Skeletal muscle tissue (tissue), 3 donors: ENCODE measurements at regions not wholly inside any gene's neighbourhood (a gene's known extent, or its start where the extent isn't known, plus 50 kb on each side); places are given as distances from the start of the nearest gene placed in this dataset.

Source experiments
- H3K27ac ChIP-seq: one replicate; pipeline ENCODE4 v1.7.0; 2013; ENCODE audit warnings: mild to moderate bottlenecking, low read depth, low read length, inconsistent platforms
- H3K27me3 ChIP-seq, 3 donors: one replicate each; pipeline ENCODE4 v1.7.0; 2013; ENCODE audit warnings: low read length in 3 of 3; ENCODE audit not compliant: control insufficient read depth in 3 of 3, insufficient read depth in 3 of 3
- H3K36me3 ChIP-seq, 3 donors: one replicate each; pipeline ENCODE4 v1.7.0; 2013; ENCODE audit warnings: low read length in 3 of 3; ENCODE audit not compliant: control insufficient read depth in 3 of 3, insufficient read depth in 3 of 3
- H3K4me1 ChIP-seq, 3 donors: one replicate each; pipeline ENCODE4 v1.7.0; 2013; ENCODE audit warnings: low read length in 3 of 3, mild to moderate bottlenecking in 3 of 3; ENCODE audit not compliant: control insufficient read depth in 3 of 3, insufficient read depth in 3 of 3
- H3K4me3 ChIP-seq, 3 donors: one replicate each; pipeline ENCODE4 v1.7.0; 2013; ENCODE audit warnings: low read length in 3 of 3
- H3K9ac ChIP-seq, 3 donors: one replicate each; pipeline ENCODE4 v1.7.0; 2013; ENCODE audit warnings: low read length in 3 of 3, mild to moderate bottlenecking in 3 of 3, moderate library complexity in 2 of 3, low read depth in 1 of 3
- H3K9me3 ChIP-seq, 3 donors: one replicate each; pipeline ENCODE4 v1.7.0; 2013; ENCODE audit warnings: low read length in 3 of 3; ENCODE audit not compliant: control insufficient read depth in 3 of 3
- donor health status: Osteomylitis.

DNA sequence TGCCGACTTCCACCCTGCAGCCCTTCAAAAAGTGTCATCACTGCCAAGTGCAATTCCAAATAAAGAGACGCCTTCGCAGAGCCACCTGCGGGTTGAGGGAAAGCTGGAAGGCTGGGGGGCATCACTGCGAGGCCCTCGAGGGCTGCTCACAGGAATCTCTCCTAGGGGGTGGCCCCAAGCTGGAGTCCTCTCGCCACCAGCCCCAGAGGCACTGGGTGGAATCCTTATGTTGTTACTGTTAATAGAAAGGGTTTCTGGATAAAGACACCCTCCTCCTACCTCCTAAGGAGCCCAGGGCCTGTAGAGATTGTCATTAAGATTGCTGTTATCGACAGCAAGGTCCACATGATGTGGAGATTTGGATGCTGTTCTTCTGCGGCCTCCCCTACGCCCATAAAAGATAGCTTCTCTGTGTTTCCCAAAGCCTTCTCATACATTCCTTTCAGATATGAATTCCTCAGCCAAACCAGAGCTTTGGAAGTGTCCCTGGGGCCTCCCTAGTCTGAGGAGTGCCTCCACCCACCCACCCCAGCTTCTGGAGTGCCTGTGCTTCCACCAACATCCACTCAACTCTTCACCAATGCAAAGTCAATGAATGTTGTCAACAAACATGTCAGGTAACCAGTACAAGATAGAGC is 512.7 kb downstream of the SHQ1 start:
- Histone ChIP-seq H3K27me3 (peaks cover 0 to 3% (median 0%) of the 10 kb centered on the region in 3 donors), H3K4me1 (peaks cover 13 to 17% (median 17%) of the 10 kb centered on the region in 3 donors), H3K27ac (no peak overlapping the region), H3K4me3 (no peak overlapping the region), H3K9ac (no peak overlapping the region), H3K36me3 (no peaks in the 10 kb centered on the region), H3K9me3 (peaks cover 0 to 2% (median 0%) of the 10 kb centered on the region in 3 donors)

DNA sequence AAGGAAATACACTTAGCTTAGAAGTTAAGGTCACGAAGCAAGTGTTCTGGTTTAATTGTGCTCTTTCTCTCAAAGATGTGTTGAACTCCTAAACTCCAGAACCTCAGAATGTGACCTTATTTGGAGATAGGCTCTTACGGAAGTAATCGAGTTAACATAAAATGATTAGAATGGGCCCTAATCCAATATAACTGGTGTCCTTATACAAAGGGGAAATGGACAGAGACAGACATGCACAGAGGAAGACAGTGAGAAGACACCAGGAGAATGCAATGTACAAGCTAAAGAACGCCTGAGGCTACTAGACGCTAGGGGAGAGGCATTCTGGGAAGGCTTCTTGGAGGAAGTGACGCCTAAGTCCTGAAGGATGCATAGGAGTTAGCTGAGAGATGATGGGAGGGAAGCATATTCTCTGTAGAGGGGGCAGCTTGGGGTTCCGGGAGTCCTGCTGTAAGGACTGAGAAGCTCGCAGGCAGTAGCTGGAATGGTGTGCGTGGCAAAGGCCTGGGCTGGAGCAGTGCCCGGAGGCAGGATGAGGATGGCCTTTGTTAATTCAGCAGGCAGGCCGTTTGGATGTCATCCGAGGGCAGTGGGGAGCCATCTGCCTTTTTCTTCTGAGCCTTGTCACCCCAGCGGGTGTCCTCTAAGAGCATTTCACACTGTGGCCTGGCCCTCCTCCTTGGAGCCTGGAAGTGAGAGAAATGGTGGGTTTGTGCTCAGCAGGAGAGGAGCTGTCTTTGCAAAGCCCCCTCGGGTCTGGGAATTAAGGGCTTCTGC is 513.4 kb downstream of the SHQ1 start:
- no peaks in the 10 kb centered on the region for H3K36me3 ChIP-seq
- no peak overlapping the region for H3K27ac ChIP-seq
- no peak overlapping the region for H3K4me3 ChIP-seq
- peaks cover 0 to 3% (median 0%) of the 10 kb centered on the region in 3 donors for H3K27me3 ChIP-seq
- H3K9ac ChIP-seq = no peak overlapping the region
- H3K4me1 ChIP-seq = peaks cover 13 to 17% (median 17%) of the 10 kb centered on the region in 3 donors
- peaks cover 0 to 2% (median 0%) of the 10 kb centered on the region in 3 donors for H3K9me3 ChIP-seq

DNA sequence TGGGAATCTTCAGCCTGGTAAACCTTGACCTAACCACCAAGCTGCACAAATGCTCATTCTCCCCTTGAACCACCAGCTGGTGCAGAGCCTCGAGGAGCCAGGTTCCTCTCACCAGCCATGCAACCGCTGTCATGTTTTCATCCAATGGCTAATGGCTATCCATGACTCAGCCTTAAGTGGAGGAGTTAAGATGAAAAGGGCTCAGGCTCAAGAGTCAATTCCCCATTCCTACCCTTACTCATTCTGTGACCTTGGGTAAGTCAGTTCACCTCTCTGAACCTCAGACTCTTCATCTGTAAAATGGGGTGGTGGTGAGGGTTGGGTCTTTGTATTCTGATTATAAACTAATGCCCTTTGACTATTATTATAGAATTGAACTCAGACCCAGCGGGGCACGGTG is 515.6 kb downstream of the SHQ1 start:
- H3K27ac ChIP-seq = no peak overlapping the region
- H3K9me3 ChIP-seq = no peaks in the 10 kb centered on the region
- H3K36me3 ChIP-seq = no peaks in the 10 kb centered on the region
- H3K27me3 ChIP-seq = peaks cover 0 to 12% (median 0%) of the 10 kb centered on the region in 3 donors
- peaks cover 5 to 16% (median 10%) of the 10 kb centered on the region in 3 donors for H3K4me1 ChIP-seq
- no peak overlapping the region for H3K9ac ChIP-seq
- no peak overlapping the region for H3K4me3 ChIP-seq

DNA sequence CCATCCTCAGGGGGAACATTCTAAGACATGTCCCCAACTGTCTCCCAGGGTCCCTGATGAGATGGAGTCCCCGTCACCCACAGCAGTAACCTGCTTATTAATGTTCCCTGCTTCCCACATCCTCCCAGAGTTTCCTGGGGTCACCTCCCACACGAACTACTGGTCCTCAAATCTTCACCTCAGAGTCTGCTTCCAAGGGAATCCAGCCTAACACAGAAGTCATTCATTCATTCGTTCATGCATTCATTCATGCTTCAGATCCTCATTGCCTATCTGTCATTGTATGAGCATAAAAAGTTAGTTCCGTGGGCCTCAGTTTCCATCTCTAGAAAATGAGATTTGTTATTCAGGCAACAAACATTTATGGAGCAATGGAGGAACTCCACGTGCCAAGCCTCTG is 516.2 kb downstream of the SHQ1 start:
- Histone ChIP-seq H3K36me3 (no peaks in the 10 kb centered on the region), H3K9me3 (no peaks in the 10 kb centered on the region), H3K27ac (no peak overlapping the region), H3K4me3 (no peak overlapping the region), H3K27me3 (peaks cover 0 to 12% (median 0%) of the 10 kb centered on the region in 3 donors), H3K4me1 (peaks cover 2 to 13% (median 7%) of the 10 kb centered on the region in 3 donors), H3K9ac (no peak overlapping the region)

DNA sequence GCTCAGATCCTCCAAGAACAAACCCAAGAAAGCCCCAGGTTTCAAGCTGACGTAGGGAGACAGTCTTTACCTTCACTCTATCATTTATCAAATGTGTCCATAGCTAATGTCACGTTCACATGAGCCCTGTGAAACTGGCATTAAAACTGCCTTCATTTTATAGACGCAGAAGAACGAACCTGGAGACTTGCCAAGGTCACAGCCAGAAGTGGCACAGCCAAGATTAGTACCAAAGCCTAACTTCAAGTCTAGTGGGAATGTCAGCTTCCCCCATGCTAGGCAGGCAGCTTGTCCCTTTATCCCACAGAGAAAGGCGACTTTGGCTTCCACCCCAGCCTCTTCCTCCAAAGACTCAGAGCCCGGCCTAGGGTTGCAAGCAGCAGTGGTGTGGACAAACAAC is 517.2 kb downstream of the SHQ1 start:
- Histone ChIP-seq H3K9me3 (no peaks in the 10 kb centered on the region), H3K9ac (no peak overlapping the region), H3K27me3 (peaks cover 0 to 12% (median 0%) of the 10 kb centered on the region in 3 donors), H3K27ac (no peak overlapping the region), H3K36me3 (no peaks in the 10 kb centered on the region), H3K4me1 (peaks cover 0 to 5% (median 0%) of the 10 kb centered on the region in 3 donors), H3K4me3 (no peak overlapping the region)

DNA sequence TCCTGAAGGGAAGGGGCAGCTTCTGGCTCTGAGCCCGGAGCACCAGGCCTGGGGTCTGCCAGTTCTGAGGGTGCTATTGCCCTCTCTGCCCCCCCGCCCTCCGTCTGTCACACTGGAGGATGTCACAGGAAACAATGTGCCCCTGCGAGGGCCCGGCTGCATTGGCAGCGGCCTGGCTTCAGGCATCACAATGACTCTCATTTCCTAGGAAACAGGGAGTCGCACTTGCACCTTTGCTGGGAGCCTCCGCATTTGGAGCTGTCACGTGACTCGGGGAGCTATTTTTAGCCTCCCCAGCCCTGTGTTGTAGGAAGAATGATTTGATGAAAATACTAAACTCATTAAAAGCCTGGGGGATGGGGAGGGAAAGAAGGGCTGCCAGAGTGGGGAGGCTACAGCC is 518.9 kb downstream of the SHQ1 start:
- H3K27me3 ChIP-seq = peaks cover 0 to 14% (median 0%) of the 10 kb centered on the region in 3 donors
- H3K4me3 ChIP-seq = no peak overlapping the region
- H3K27ac ChIP-seq = no peak overlapping the region
- no peak overlapping the region for H3K9ac ChIP-seq
- no peaks in the 10 kb centered on the region for H3K9me3 ChIP-seq
- H3K4me1 ChIP-seq = peaks cover 0 to 5% (median 0%) of the 10 kb centered on the region in 3 donors
- no peaks in the 10 kb centered on the region for H3K36me3 ChIP-seq

DNA sequence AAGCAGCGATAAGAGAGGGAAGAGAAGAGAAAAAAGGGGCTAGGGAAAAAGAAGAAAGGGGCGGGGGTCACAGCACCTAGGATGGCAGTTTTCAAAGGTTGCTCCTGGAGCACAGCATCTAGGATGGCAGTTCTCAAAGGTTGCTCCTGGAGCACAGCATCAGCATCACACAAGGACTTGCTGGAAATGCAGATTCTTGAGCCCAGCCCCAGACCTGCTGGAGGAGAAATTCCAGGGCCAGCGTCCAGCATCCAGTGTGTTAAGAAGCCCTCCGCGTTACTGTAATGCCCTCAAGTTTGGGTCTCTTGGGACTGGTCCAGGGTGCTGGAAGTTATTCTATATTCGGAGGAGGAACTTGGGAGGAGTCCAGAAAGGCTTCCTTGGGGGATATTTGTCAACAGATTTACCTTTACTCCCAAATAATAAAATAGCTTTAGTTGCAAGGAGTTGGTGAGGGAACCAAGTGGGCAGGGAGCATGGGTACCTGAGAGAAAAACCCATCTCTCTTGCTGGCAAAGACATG is 519.4 kb downstream of the SHQ1 start:
- peaks cover 0 to 14% (median 0%) of the 10 kb centered on the region in 3 donors for H3K27me3 ChIP-seq
- H3K36me3 ChIP-seq = no peaks in the 10 kb centered on the region
- no peak overlapping the region for H3K4me3 ChIP-seq
- no peak overlapping the region for H3K9ac ChIP-seq
- no peaks in the 10 kb centered on the region for H3K9me3 ChIP-seq
- H3K27ac ChIP-seq = no peak overlapping the region
- H3K4me1 ChIP-seq = peaks cover 0 to 5% (median 0%) of the 10 kb centered on the region in 3 donors

DNA sequence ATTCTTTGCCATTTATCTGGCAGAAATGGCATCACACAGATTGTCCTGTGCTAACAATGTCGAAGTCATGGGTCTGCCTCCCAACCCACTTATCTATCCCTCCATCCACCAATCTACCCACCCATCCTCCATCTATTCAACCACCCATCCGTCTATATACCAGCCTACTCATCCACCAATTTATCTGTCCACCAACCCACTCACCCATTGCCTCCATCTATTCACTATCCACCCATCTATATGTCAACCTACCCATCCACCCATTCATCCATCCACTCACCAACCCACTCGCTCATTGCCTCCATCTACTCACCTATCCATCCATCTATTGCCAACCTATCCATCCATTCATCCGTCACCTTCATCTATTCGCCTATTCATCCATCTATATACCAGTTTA is 521.2 kb downstream of the SHQ1 start:
- no peak overlapping the region for H3K4me3 ChIP-seq
- H3K4me1 ChIP-seq = peaks cover 0 to 5% (median 0%) of the 10 kb centered on the region in 3 donors
- no peak overlapping the region for H3K27ac ChIP-seq
- no peaks in the 10 kb centered on the region for H3K9me3 ChIP-seq
- no peak overlapping the region for H3K9ac ChIP-seq
- no peaks in the 10 kb centered on the region for H3K36me3 ChIP-seq
- H3K27me3 ChIP-seq = peaks cover 0 to 14% (median 0%) of the 10 kb centered on the region in 3 donors

DNA sequence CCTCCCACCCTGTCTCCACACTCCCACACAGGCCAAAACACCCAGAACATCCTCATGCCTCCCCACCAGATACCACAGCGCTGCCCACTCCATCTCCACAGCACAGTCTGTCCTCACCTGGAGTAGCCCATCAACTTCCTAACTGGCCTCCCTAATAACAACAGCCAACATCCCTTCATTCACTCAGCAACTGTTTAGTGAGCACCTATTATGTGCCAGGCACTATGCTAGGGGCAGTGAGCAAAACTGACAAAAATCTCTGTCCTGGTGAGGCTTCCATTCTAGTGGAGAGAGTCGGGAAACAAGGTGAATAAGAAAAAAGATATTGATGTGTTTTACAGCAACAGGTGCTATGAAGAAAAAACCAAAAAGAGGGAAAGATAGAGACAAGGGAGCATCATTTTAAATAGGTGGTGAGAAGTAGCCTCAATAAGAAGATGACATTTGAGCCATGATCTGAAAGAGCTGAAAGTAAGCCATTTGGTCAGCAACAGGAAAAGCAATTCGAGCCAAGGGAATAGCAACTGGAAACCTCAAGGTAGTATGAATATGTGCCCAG is 523.9 kb downstream of the SHQ1 start:
- H3K9ac ChIP-seq = no peak overlapping the region
- H3K9me3 ChIP-seq = no peaks in the 10 kb centered on the region
- no peak overlapping the region for H3K4me3 ChIP-seq
- H3K27ac ChIP-seq = no peak overlapping the region
- peaks cover 0 to 8% (median 0%) of the 10 kb centered on the region in 3 donors for H3K27me3 ChIP-seq
- H3K36me3 ChIP-seq = no peaks in the 10 kb centered on the region
- H3K4me1 ChIP-seq = peaks cover 0 to 5% (median under 1%) of the 10 kb centered on the region in 3 donors
